H1 (cell line): ENCODE measurements at regions not wholly inside any gene's neighbourhood (a gene's known extent, or its start where the extent isn't known, plus 50 kb on each side); places are given as distances from the start of the nearest gene placed in this dataset.
A peak's percentile ranks its signal among the peaks of the same experiment; 100 is the strongest.

Experiments
- CTCF ChIA-PET: fragments of 300-600 bp; sonication (Branson Sonifier 250); formaldehyde crosslinking; loops from one replicate; lab custom pipeline; 2021; ENCODE audit not compliant: partially characterized antibody; lab: Charles Lee
- POLR2A ChIA-PET: fragments of 300-600 bp; sonication (Branson Sonifier 250); formaldehyde crosslinking; loops from one replicate; lab custom pipeline; 2021; ENCODE audit warnings: inconsistent platforms; ENCODE audit not compliant: partially characterized antibody; lab: Charles Lee
- DNase-seq, 2 experiments: peaks; one replicate each; pipeline versions ENCODE4 v3.0.0 to v3.0.0-alpha.2; 2010 to 2022; ENCODE audit warnings: low spot score in 2 of 2, low read depth in 1 of 2, mixed read lengths in 1 of 2
- FAIRE-seq: peaks from 2 replicates; lab custom pipeline; 2011; peaks lifted over from hg19 to GRCh38; lab: Jason Lieb, UNC
- H2AFZ ChIP-seq: 2 replicates; pipeline ENCODE4 v1.8.1; 2012; ENCODE audit warnings: low read length, inconsistent platforms
- H2AK5ac ChIP-seq: 2 replicates; pipeline ENCODE4 v1.6.1; 2013; ENCODE audit warnings: low read depth, low read length
- H2BK120ac ChIP-seq: replicated peaks from 2 replicates; pipeline ENCODE3; 2013; ENCODE audit warnings: low read depth, low read length, inconsistent platforms
- H2BK12ac ChIP-seq: 2 replicates; pipeline ENCODE4 v1.6.1; 2013; ENCODE audit warnings: low read depth, low read length
- H2BK15ac ChIP-seq: 2 replicates; pipeline ENCODE4 v1.6.1; 2013; ENCODE audit warnings: low read length
- H2BK20ac ChIP-seq: 2 replicates; pipeline ENCODE4 v1.6.1; 2013; ENCODE audit warnings: low read length
- H2BK5ac ChIP-seq: 2 replicates; pipeline ENCODE4 v1.6.1; 2013; ENCODE audit warnings: low read depth, low read length
- H3K14ac ChIP-seq: 2 replicates; pipeline ENCODE4 v1.6.1; 2013; ENCODE audit warnings: inconsistent platforms; ENCODE audit not compliant: insufficient read length
- H3K18ac ChIP-seq: 2 replicates; pipeline ENCODE4 v1.6.1; 2013; ENCODE audit warnings: low read length; ENCODE audit errors: extremely low read depth
- H3K23ac ChIP-seq: 2 replicates; pipeline ENCODE4 v1.6.1; 2013; ENCODE audit warnings: inconsistent platforms; ENCODE audit not compliant: insufficient read length
- H3K23me2 ChIP-seq: 2 replicates; pipeline ENCODE4 v1.6.1; 2013; ENCODE audit warnings: low read depth, low read length
- H3K27ac ChIP-seq: 2 replicates; pipeline ENCODE4 v1.6.1; 2011; ENCODE audit warnings: low read depth, low read length, inconsistent platforms
- H3K27me3 ChIP-seq, 4 experiments: replicated peaks in 1 of 4; 1 replicate in 1 of 4; 2 replicates in 3 of 4; pipeline versions ENCODE4 v1.6.1 to v1.8.1; 2011 to 2013; ENCODE audit warnings: low read length in 3 of 4, mild to moderate bottlenecking in 3 of 4, inconsistent platforms in 2 of 4, mixed read lengths in 2 of 4, moderate library complexity in 1 of 4; ENCODE audit not compliant: control insufficient read depth in 3 of 4, insufficient read depth in 3 of 4; ENCODE audit errors: extremely low read depth in 1 of 4
- H3K36me3 ChIP-seq, 4 experiments: 2 replicates each; pipeline versions ENCODE4 v1.6.1 to v1.8.1; 2011 to 2013; ENCODE audit warnings: mild to moderate bottlenecking in 4 of 4, low read length in 3 of 4, moderate library complexity in 2 of 4, control low read depth in 1 of 4, inconsistent platforms in 1 of 4; ENCODE audit not compliant: insufficient read depth in 4 of 4, control insufficient read depth in 2 of 4
- H3K4ac ChIP-seq: replicated peaks from 2 replicates; pipeline ENCODE3; 2013; ENCODE audit warnings: low read length, low read depth, mixed read lengths, inconsistent platforms; ENCODE audit not compliant: insufficient read length
- H3K4me1 ChIP-seq, 4 experiments: replicated peaks in 1 of 4; 1 replicate in 1 of 4; 2 replicates in 3 of 4; pipeline versions ENCODE4 v1.6.1 to v1.8.1; 2011 to 2013; ENCODE audit warnings: low read length in 3 of 4, inconsistent platforms in 2 of 4, mixed read lengths in 1 of 4; ENCODE audit not compliant: insufficient read depth in 4 of 4, control insufficient read depth in 3 of 4
- H3K4me2 ChIP-seq, 2 experiments: 2 replicates each; pipeline versions ENCODE4 v1.6.1 to v1.8.1; 2011 to 2013; ENCODE audit warnings: low read depth in 2 of 2, low read length in 2 of 2, control low read depth in 1 of 2, inconsistent platforms in 1 of 2, mild to moderate bottlenecking in 1 of 2; ENCODE audit not compliant: insufficient read depth in 1 of 2
- H3K4me3 ChIP-seq, 4 experiments: fragments of 200-600, 300-600 bp in 1 of 4; sonication (generic), shearing (Covaris generic), sonication (Bioruptor Twin) in 1 of 4; 2 replicates each; pipeline versions ENCODE4 v1.5.1 to v1.8.1; 2011 to 2016; ENCODE audit warnings: low read length in 4 of 4, low read depth in 3 of 4, control low read depth in 2 of 4, inconsistent platforms in 2 of 4, mild to moderate bottlenecking in 2 of 4, mixed read lengths in 1 of 4, moderate library complexity in 1 of 4; ENCODE audit not compliant: insufficient read depth in 2 of 4; ENCODE audit errors: extremely low read depth in 1 of 4
- H3K56ac ChIP-seq: replicated peaks from 2 replicates; pipeline ENCODE3; 2013; ENCODE audit warnings: low read depth, mild to moderate bottlenecking, mixed read lengths, low read length, inconsistent platforms; ENCODE audit not compliant: insufficient read length
- H3K79me1 ChIP-seq: 2 replicates; pipeline ENCODE4 v1.6.1; 2013; ENCODE audit warnings: low read depth, low read length, control low read depth
- H3K79me2 ChIP-seq, 2 experiments: 2 replicates each; pipeline versions ENCODE4 v1.6.1 to v1.8.1; 2012 to 2013; ENCODE audit warnings: low read length in 2 of 2, mild to moderate bottlenecking in 2 of 2, inconsistent platforms in 1 of 2; ENCODE audit not compliant: insufficient read depth in 2 of 2, control insufficient read depth in 1 of 2
- H3K9ac ChIP-seq, 4 experiments: replicated peaks in 1 of 4; 1 replicate in 1 of 4; 2 replicates in 3 of 4; pipeline versions ENCODE4 v1.6.1 to v1.8.1; 2011 to 2013; ENCODE audit warnings: low read depth in 3 of 4, low read length in 3 of 4, control low read depth in 2 of 4, mild to moderate bottlenecking in 2 of 4, moderate library complexity in 2 of 4, inconsistent platforms in 1 of 4; ENCODE audit errors: extremely low read depth in 1 of 4
- H3K9me3 ChIP-seq, 2 experiments: 2 replicates each; pipeline versions ENCODE4 v1.6.1 to v1.8.1; 2012 to 2013; ENCODE audit warnings: mild to moderate bottlenecking in 2 of 2, moderate library complexity in 2 of 2, control low read depth in 1 of 2, inconsistent platforms in 1 of 2, low read depth in 1 of 2, low read length in 1 of 2, mixed read lengths in 1 of 2; ENCODE audit not compliant: insufficient read depth in 2 of 2
- H4K20me1 ChIP-seq, 2 experiments: replicated peaks in 1 of 2; 2 replicates each; pipeline versions ENCODE3 to v1.8.1; 2011 to 2013; ENCODE audit warnings: inconsistent platforms in 2 of 2, low read length in 2 of 2, mild to moderate bottlenecking in 1 of 2; ENCODE audit not compliant: insufficient read depth in 2 of 2, control insufficient read depth in 1 of 2
- H4K5ac ChIP-seq: 2 replicates; pipeline ENCODE4 v1.6.1; 2013; ENCODE audit warnings: low read length, low read depth, mixed read lengths, inconsistent platforms; ENCODE audit not compliant: insufficient read length
- H4K8ac ChIP-seq: 2 replicates; pipeline ENCODE4 v1.8.0; 2013; ENCODE audit warnings: mild to moderate bottlenecking, moderate library complexity, low read length, inconsistent platforms; ENCODE audit not compliant: insufficient read depth; ENCODE audit errors: extremely low read depth
- H4K91ac ChIP-seq: replicated peaks from 2 replicates; pipeline ENCODE3; 2013; ENCODE audit warnings: low read length, mixed read lengths, inconsistent platforms; ENCODE audit not compliant: insufficient read length
- CBX5 ChIP-seq: fragments of 300-800, 300-1000 bp; sonication (generic); IDR thresholded peaks from 2 replicates; pipeline ENCODE4 v1.7.1; 2016; ENCODE audit warnings: antibody characterized with exemption, low read length, low read depth
- CTCF ChIP-seq, 3 experiments: IDR thresholded peaks; 1 replicate in 2 of 3; 2 replicates in 1 of 3; pipeline versions ENCODE4 v1.5.1 to v1.6.1; 2011; ENCODE audit warnings: low read length in 3 of 3, mild to moderate bottlenecking in 3 of 3, inconsistent platforms in 2 of 3, low read depth in 1 of 3, moderate library complexity in 1 of 3; ENCODE audit not compliant: insufficient read depth in 1 of 3; ENCODE audit errors: control extremely low read depth in 1 of 3
- HDAC2 ChIP-seq, 2 experiments: fragments of 300-600 bp in 1 of 2; sonication (generic) in 1 of 2; IDR thresholded peaks; 2 replicates each; pipeline ENCODE4 v1.6.1; 2011 to 2012; ENCODE audit warnings: low read depth in 2 of 2, low read length in 2 of 2, mild to moderate bottlenecking in 2 of 2, moderate library complexity in 2 of 2, borderline replicate concordance in 1 of 2, inconsistent platforms in 1 of 2
- RAD21 ChIP-seq, 2 experiments: IDR thresholded peaks in 1 of 2; conservative IDR thresholded peaks in 1 of 2; 2 replicates each; pipeline ENCODE4 v1.6.1; 2011; ENCODE audit warnings: low read depth in 2 of 2, low read length in 2 of 2, improper control_type of control experiment in 1 of 2, inconsistent platforms in 1 of 2, mild to moderate bottlenecking in 1 of 2, moderate library complexity in 1 of 2
- SAP30 ChIP-seq: fragments of 300-600 bp; sonication (generic); IDR thresholded peaks from 2 replicates; pipeline ENCODE4 v1.7.1; 2012; ENCODE audit warnings: low read length, moderate library complexity, mild to moderate bottlenecking, inconsistent platforms; ENCODE audit not compliant: insufficient read depth, insufficient replicate concordance
- SIN3A ChIP-seq, 2 experiments: IDR thresholded peaks in 1 of 2; conservative IDR thresholded peaks in 1 of 2; 2 replicates each; pipeline ENCODE4 v1.6.1; 2011 to 2012; ENCODE audit warnings: low read length in 2 of 2, improper control_type of control experiment in 1 of 2, low read depth in 1 of 2, mild to moderate bottlenecking in 1 of 2
- SIRT6 ChIP-seq: IDR thresholded peaks from one replicate; pipeline ENCODE4 v1.7.1; 2012; ENCODE audit warnings: low read length, inconsistent platforms
- YY1 ChIP-seq: IDR thresholded peaks from 2 replicates; pipeline ENCODE4 v1.6.1; 2011; ENCODE audit warnings: low read depth, mild to moderate bottlenecking, low read length
- WGBS, 2 experiments: shearing (Covaris generic) in 1 of 2; methylation state at CpG; one replicate each; pipeline versions ENCODE4 v1.1.6 to v1.1.7; 2013 to 2015; ENCODE audit warnings: low lambda C conversion rate in 2 of 2, mixed read lengths in 2 of 2, inconsistent platforms in 1 of 2, low coverage in 1 of 2, missing lambda C conversion rate in 1 of 2; ENCODE audit not compliant: insufficient replicate concordance in 2 of 2, insufficient coverage in 1 of 2, insufficient read length in 1 of 2; ENCODE audit errors: extremely low coverage in 1 of 2, missing lambda C conversion rate in 1 of 2; 5-methylcytosine and 5-hydroxymethylcytosine counted together

- TF ChIP-seq RAD21 (IDR thresholded peaks at IDR 0.05 in 1 of 2, conservative IDR thresholded peaks at IDR 0.05 in 1 of 2; ENCODE audit: low read depth in 2 of 2, low read length in 2 of 2) (peak in 1 of 2 experiments; percentile 54; a peak in 3 of 4 replicates), HDAC2 (IDR thresholded peaks at IDR 0.05; ENCODE audit: borderline replicate concordance in 1 of 2, low read depth in 2 of 2, low read length in 2 of 2) (no peak), SIN3A (conservative IDR thresholded peaks at IDR 0.05 in 1 of 2, IDR thresholded peaks at IDR 0.05 in 1 of 2; ENCODE audit: low read depth in 1 of 2, low read length in 2 of 2) (no peak), CBX5 (no peak), YY1 (no peak), CTCF (IDR thresholded peaks at IDR 0.05; ENCODE audit: control extremely low read depth in 1 of 3, insufficient read depth in 1 of 3, low read depth in 1 of 3, low read length in 3 of 3) (peak in 1 of 3 experiments; percentile 41; a peak in 2 of 4 replicates), SAP30 (no peak), SIRT6 (no peak)
- H2BK5ac ChIP-seq, result no peak overlapping the region
- no peak overlapping the region for H3K4me3 ChIP-seq
- H3K4me1 ChIP-seq, result peaks cover 0 to 4% (median 0%) of the 10 kb centered on the region in 4 experiments; a peak in 1 of 7 replicates
- H3K18ac ChIP-seq, result no peak overlapping the region
- DNase-seq (no peak), FAIRE-seq (no peak)
- no peaks in the 10 kb centered on the region for H3K79me1 ChIP-seq
- no peak overlapping the region for H2BK12ac ChIP-seq
- ChIA-PET POLR2A (no interaction called here), CTCF (interaction anchor here (0.7 to 3.6 kb wide), 22 partner anchors 8 to 1761 kb away, joined by 3 to 23 read pairs (median 3); no protein-coding TSS in a partner anchor)
- no peak overlapping the region for H4K5ac ChIP-seq
- WGBS, 2 experiments, result 49% methylated on average over 3 of the region's 3 CpGs; no CpG with 5 or more reads in 1 of the 2 experiments
- H3K9ac ChIP-seq, result no peak overlapping the region
- H3K79me2 ChIP-seq, result no peaks in the 10 kb centered on the region
- H3K4ac ChIP-seq, result no peak overlapping the region
- no peak overlapping the region for H3K27ac ChIP-seq
- no peak overlapping the region for H2BK120ac ChIP-seq
- H3K9me3 ChIP-seq, result no peaks in the 10 kb centered on the region
- no peaks in the 10 kb centered on the region for H3K27me3 ChIP-seq
- no peak overlapping the region for H2BK15ac ChIP-seq
- no peak overlapping the region for H2AFZ ChIP-seq
- no peak overlapping the region for H3K23ac ChIP-seq
- no peak overlapping the region for H3K4me2 ChIP-seq
- H2BK20ac ChIP-seq, result no peak overlapping the region
- no peak overlapping the region for H3K14ac ChIP-seq
- H4K91ac ChIP-seq, result no peak overlapping the region
- no peaks in the 10 kb centered on the region; the same call in 1 of the 2 replicates for H3K23me2 ChIP-seq
- H3K56ac ChIP-seq, result no peak overlapping the region
- no peak overlapping the region for H4K8ac ChIP-seq
- no peaks in the 10 kb centered on the region for H4K20me1 ChIP-seq
- no peaks in the 10 kb centered on the region for H3K36me3 ChIP-seq
- H2AK5ac ChIP-seq, result no peak overlapping the region
Observed at GRCh38 chr4:67393699-67394281, 151.5 kb downstream of the CENPC start.
